CD4-positive, alpha-beta T cell treated with Interleukin-17A for 1 hour (primary cell): ENCODE measurements at regions not wholly inside any gene's neighbourhood (a gene's known extent, or its start where the extent isn't known, plus 50 kb on each side); places are given as distances from the start of the nearest gene placed in this dataset.
"Not testable (repeated sequence)": the region's sequence is repeated elsewhere in the genome, so short reads cannot be mapped to it uniquely, and the experiment has no call there.

Experiments used
- DNase-seq: peaks from one replicate; pipeline ENCODE4 v3.0.0-alpha.2; 2020

- no peak for DNase-seq
Measured at GRCh38 chr12:46669720-46670119, 156.1 kb downstream of the SLC38A4 start.

GRCh38 chr12:46667551-46667950 is 158.2 kb downstream of the SLC38A4 start:
- no peak for DNase-seq

- no peak for DNase-seq
Measured at GRCh38 chr12:46664761-46665287, 161.0 kb downstream of the SLC38A4 start.

- DNase-seq: no peak
Measured at GRCh38 chr12:46663318-46663717, 162.5 kb downstream of the SLC38A4 start.

- DNase-seq: peak; percentile 65
Measured at GRCh38 chr12:46661110-46661845, 164.5 kb downstream of the SLC38A4 start.

GRCh38 chr12:46660719-46661109 is 165.1 kb downstream of the SLC38A4 start:
- DNase-seq: no peak

- DNase-seq: no peak
Measured at GRCh38 chr12:46660276-46660675, 165.5 kb downstream of the SLC38A4 start.

- DNase-seq: no peak
Measured at GRCh38 chr12:46659824-46660223, 166.0 kb downstream of the SLC38A4 start.

GRCh38 chr12:46659032-46659650 is 166.7 kb downstream of the SLC38A4 start:
- DNase-seq: no peak

GRCh38 chr12:46657453-46658411 is 168.1 kb downstream of the SLC38A4 start:
- DNase-seq: no peak

GRCh38 chr12:46655984-46656383 is 169.8 kb downstream of the SLC38A4 start:
- DNase-seq: not testable (repeated sequence)

GRCh38 chr12:46653311-46653710 is 172.5 kb downstream of the SLC38A4 start:
- DNase-seq: no peak

- no peak for DNase-seq
Measured at GRCh38 chr12:46652692-46653091, 173.1 kb downstream of the SLC38A4 start.

GRCh38 chr12:46650688-46651087 is 175.1 kb downstream of the SLC38A4 start:
- no peak for DNase-seq

- no peak for DNase-seq
Measured at GRCh38 chr12:46649433-46649832, 176.4 kb downstream of the SLC38A4 start.

GRCh38 chr12:46647034-46647433 is 178.8 kb downstream of the SLC38A4 start:
- DNase-seq: no peak

- not testable (repeated sequence) for DNase-seq
Measured at GRCh38 chr12:46641649-46642048, 184.1 kb downstream of the SLC38A4 start.

- no peak for DNase-seq
Measured at GRCh38 chr12:46635818-46636217, 190.0 kb downstream of the SLC38A4 start.

- no peak for DNase-seq
Measured at GRCh38 chr12:46629331-46630229, 196.2 kb downstream of the SLC38A4 start.

- no peak for DNase-seq
Measured at GRCh38 chr12:46628176-46628575, 197.6 kb downstream of the SLC38A4 start.

GRCh38 chr12:46627686-46628085 is 198.1 kb downstream of the SLC38A4 start:
- no peak for DNase-seq

- DNase-seq: not testable (repeated sequence)
Measured at GRCh38 chr12:46619474-46619873, 206.3 kb downstream of the SLC38A4 start.
